Epithelial cell of esophagus (primary cell): ENCODE measurements at regions not wholly inside any gene's neighbourhood (a gene's known extent, or its start where the extent isn't known, plus 50 kb on each side); places are given as distances from the start of the nearest gene placed in this dataset.

Experiments used
- DNase-seq: peaks from one replicate; pipeline ENCODE4 v3.0.0; 2010; ENCODE audit warnings: low read depth
- H3K4me3 ChIP-seq: 2 replicates; pipeline ENCODE4 v1.5.1; 2011; ENCODE audit warnings: mild to moderate bottlenecking, low read length, control low read depth
- TF ChIP-seq, protein P1 (sequence below): IDR thresholded peaks from 2 replicates; pipeline ENCODE4 v1.5.1; 2011; ENCODE audit warnings: low read depth, mild to moderate bottlenecking, low read length, control low read depth, inconsistent platforms; ENCODE audit not compliant: insufficient read depth; ENCODE audit errors: missing control alignments

DNA sequence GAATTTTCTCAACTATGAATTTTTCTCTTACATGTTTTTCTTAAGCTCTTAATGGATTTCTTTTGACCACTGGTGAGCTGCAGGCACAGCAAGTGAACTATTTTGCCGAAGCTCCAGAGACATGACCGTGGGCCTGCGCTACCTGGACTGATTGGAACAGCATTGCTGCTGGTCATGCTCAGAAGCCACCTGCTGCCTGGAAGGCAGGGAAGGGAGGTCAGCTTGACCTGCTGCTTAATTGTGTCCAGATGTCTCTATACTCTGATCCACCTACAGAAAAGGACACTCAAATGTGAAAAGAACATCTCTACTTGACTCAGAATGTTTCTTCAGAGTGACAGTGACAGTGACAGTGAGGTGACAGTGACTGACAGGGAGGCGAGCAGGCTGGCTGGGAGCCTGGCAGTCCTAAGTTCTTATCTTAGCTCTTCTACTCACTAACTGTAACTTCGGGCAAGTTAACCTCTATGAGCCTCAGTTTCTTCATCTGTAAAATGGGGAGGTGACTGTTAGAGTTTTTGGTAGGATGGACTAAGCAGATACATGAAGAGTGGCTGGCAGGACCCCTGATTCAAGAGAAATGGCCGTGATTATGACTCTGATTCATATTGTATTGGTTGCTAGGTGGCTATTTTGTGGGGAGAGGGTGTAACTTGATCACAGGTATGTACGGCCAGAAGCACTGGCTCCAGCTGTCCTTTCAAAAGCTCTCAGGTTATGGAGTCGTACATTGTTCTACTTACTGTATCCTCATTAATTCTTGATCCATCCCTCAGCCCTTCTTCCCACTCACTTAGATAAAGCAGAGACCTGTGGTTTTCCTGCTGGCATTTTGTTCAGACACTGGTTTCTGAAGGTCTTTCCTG lies 54.8 kb upstream of the DLG1 start:
- TF ChIP-seq, protein P1, sequence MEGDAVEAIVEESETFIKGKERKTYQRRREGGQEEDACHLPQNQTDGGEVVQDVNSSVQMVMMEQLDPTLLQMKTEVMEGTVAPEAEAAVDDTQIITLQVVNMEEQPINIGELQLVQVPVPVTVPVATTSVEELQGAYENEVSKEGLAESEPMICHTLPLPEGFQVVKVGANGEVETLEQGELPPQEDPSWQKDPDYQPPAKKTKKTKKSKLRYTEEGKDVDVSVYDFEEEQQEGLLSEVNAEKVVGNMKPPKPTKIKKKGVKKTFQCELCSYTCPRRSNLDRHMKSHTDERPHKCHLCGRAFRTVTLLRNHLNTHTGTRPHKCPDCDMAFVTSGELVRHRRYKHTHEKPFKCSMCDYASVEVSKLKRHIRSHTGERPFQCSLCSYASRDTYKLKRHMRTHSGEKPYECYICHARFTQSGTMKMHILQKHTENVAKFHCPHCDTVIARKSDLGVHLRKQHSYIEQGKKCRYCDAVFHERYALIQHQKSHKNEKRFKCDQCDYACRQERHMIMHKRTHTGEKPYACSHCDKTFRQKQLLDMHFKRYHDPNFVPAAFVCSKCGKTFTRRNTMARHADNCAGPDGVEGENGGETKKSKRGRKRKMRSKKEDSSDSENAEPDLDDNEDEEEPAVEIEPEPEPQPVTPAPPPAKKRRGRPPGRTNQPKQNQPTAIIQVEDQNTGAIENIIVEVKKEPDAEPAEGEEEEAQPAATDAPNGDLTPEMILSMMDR: no peak
- no peak for DNase-seq
- no peak overlapping the region for H3K4me3 ChIP-seq

GRCh38 chr3:197352382-197352781 lies 54.0 kb upstream of the DLG1 start:
- TF ChIP-seq, protein P1: no peak
- no peak overlapping the region for H3K4me3 ChIP-seq
- DNase-seq: no peak

- no peak for DNase-seq
- no peak overlapping the region for H3K4me3 ChIP-seq
- TF ChIP-seq, protein P1: no peak
These were observed 52.0 kb upstream of the DLG1 start for GRCh38 chr3:197350446-197350845.

DNA sequence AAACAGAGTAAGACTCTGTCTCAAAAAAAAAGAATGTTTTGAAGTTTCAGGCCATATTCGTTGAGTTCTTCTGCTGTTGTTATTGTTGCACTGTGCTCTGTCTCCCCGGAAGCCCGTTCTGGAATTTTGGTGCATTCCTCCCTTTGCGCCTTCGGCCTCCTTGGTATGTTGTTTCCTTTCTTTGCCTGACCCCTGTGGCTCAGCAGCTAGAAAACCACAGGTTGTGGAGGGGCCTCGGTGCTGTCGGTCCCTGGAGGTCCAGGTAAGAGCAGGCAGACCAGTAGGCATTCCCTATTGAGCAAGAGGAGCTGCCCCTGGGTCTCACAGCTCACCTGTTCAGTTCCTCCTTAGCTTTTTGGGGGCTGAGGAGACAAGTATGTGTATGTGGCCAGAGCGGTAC lies 51.0 kb upstream of the DLG1 start:
- H3K4me3 ChIP-seq: no peak overlapping the region
- DNase-seq: no peak
- TF ChIP-seq, protein P1: no peak
